ENCODE measurements at regions not wholly inside any gene's neighbourhood (a gene's known extent, or its start where the extent isn't known, plus 50 kb on each side); places are given as distances from the start of the nearest gene placed in this dataset.

DNA sequence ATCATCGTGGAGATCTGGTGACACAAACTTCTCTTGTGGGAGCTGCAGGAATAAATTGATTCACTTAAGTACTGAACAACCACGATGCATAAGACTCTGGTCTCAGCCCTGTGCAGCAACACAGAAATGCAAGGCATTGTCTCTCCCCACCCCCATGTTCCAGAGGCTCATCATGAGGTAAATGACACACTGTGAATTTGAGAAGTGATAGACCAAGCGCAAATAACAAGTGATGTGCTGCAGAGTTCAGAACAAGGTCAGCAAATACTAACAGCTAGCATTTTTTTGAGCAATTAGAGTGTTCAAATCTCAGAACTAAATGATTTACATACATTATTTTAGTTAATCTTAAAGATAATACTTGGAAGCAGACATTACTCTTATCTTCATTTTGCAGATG, 223.7 kb downstream of the SEC16B start:
- no peak for TF ChIP-seq EZH2phosphoT487 (IDR thresholded peaks at IDR 0.05; ENCODE audit: borderline replicate concordance, low read depth, low read length)
- TF ChIP-seq, protein P1, sequence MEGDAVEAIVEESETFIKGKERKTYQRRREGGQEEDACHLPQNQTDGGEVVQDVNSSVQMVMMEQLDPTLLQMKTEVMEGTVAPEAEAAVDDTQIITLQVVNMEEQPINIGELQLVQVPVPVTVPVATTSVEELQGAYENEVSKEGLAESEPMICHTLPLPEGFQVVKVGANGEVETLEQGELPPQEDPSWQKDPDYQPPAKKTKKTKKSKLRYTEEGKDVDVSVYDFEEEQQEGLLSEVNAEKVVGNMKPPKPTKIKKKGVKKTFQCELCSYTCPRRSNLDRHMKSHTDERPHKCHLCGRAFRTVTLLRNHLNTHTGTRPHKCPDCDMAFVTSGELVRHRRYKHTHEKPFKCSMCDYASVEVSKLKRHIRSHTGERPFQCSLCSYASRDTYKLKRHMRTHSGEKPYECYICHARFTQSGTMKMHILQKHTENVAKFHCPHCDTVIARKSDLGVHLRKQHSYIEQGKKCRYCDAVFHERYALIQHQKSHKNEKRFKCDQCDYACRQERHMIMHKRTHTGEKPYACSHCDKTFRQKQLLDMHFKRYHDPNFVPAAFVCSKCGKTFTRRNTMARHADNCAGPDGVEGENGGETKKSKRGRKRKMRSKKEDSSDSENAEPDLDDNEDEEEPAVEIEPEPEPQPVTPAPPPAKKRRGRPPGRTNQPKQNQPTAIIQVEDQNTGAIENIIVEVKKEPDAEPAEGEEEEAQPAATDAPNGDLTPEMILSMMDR (conservative IDR thresholded peaks at IDR 0.05; ENCODE audit: low read length): no peak

Measured in OCI-LY7 (cell line).